ENCODE measurements at regions not wholly inside any gene's neighbourhood (a gene's known extent, or its start where the extent isn't known, plus 50 kb on each side); places are given as distances from the start of the nearest gene placed in this dataset.

DNA sequence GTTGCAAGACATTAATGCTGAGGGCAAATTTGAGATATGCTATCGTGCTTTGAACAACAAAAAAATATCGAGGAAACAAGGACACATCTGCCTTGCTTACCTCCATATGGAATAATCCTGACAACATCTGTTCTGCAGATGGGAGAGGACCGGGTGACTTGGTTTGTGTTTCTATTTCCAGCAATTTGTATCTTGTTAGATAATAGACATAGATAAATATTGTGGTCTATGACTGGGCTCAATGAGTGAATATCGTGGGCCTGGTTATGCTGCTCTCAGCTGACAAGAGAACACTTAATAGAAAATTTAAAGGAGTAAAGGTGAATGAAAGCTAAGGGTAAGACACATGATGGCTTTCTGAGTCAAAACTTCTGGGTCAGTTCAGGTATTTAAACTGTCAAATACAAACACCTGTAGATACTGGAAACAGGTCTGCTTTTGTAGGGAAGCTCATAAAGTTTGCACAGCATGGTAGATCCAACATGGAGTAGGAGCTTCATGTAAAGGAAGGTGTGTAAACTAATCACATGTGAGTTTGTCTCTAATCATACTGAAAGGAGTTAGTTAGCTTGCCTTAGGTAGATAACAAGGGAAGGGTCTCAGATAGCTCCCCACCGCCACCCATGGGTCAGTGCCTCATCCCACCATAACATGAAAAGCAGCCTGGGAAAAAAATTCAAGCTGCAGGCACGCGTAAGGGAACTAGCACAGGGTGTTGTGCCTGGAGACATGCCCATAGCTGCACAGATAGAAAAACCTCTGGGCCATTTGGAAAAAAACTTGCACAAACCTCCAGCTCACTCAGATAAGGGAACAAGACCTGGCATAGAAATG, 904.1 kb upstream of the EPHA5 start:
- TF ChIP-seq, protein P1, sequence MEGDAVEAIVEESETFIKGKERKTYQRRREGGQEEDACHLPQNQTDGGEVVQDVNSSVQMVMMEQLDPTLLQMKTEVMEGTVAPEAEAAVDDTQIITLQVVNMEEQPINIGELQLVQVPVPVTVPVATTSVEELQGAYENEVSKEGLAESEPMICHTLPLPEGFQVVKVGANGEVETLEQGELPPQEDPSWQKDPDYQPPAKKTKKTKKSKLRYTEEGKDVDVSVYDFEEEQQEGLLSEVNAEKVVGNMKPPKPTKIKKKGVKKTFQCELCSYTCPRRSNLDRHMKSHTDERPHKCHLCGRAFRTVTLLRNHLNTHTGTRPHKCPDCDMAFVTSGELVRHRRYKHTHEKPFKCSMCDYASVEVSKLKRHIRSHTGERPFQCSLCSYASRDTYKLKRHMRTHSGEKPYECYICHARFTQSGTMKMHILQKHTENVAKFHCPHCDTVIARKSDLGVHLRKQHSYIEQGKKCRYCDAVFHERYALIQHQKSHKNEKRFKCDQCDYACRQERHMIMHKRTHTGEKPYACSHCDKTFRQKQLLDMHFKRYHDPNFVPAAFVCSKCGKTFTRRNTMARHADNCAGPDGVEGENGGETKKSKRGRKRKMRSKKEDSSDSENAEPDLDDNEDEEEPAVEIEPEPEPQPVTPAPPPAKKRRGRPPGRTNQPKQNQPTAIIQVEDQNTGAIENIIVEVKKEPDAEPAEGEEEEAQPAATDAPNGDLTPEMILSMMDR (conservative IDR thresholded peaks at IDR 0.05; ENCODE audit: low read depth, low read length): no peak
- H3K4me3 ChIP-seq (ENCODE audit: low read length): peak overlapping the region; percentile 11

DNA sequence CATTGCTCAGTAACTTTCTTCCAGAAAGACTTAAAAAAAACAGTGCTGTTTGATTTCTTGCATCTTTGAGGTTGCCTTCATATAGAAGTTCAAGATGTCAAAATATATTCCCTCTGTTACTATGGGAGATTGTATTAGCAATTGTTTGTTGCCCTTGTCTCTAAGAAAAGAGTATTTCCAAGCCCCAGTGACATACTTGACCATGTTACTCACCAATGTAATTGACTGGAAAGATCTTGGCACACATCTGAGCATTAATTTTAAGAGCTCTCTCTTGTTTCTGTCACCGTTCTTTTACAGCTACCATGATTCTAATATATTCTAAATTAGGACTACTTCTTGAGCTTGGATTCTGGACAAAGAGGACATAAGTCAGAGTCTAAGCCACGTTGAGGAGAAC, 902.7 kb upstream of the EPHA5 start:
- peak; percentile 95 for DNase-seq (ENCODE audit: low read depth)
- H3K4me3 ChIP-seq (ENCODE audit: low read length): no peak overlapping the region
- TF ChIP-seq, protein P1 (conservative IDR thresholded peaks at IDR 0.05; ENCODE audit: low read depth, low read length): no peak

More for the DNA sequence above, 904.1 kb upstream of the EPHA5 start:
- DNase-seq (ENCODE audit: low read depth): peak; percentile 65

DNA sequence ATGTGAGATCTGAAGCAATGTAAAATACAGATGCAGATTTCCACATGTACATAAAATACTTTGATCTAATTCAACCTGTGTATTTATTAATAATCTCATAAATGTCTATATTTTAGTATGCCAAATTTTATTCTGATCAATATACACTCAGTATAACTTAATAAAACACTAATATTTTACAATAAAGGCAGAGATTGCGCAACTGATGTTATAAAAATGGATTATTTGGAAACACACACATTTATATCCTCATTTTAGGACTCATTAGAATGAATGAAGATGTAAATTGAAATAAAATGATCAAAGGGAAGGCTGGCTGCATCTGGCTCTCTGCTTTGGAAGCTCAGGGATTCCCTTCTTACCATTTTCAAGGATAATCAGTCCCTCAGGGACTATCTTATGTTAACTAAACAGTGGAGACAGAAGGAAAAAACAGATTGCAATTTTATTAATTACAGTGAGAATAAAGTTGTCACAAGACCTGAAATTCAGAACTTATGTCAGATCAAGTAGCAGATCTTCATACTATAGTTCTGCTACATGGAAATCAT, 900.9 kb upstream of the EPHA5 start:
- DNase-seq (ENCODE audit: low read depth): no peak
- TF ChIP-seq, protein P1 (conservative IDR thresholded peaks at IDR 0.05; ENCODE audit: low read depth, low read length): no peak
- no peak overlapping the region for H3K4me3 ChIP-seq (ENCODE audit: low read length)

DNA sequence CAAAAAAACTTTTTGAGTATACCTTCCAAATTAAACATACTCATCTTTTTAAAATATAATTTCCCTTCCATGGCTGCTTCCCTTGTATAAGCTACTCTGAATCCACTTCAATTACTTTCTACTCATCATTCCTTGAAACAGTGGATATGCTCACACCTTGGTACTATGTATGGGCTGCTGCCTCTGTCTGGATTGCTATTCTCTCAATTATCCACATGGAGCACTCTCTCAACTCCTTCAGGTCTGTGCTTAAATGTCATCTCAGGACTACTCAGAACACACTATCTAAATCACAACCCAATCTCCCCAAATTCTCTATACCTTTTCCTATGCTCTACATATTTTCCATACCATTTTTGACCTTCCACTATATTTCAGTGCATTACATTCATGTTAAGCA, 898.9 kb upstream of the EPHA5 start:
- TF ChIP-seq, protein P1 (conservative IDR thresholded peaks at IDR 0.05; ENCODE audit: low read depth, low read length): no peak
- no peak for DNase-seq (ENCODE audit: low read depth)
- no peak overlapping the region for H3K4me3 ChIP-seq (ENCODE audit: low read length)

DNA sequence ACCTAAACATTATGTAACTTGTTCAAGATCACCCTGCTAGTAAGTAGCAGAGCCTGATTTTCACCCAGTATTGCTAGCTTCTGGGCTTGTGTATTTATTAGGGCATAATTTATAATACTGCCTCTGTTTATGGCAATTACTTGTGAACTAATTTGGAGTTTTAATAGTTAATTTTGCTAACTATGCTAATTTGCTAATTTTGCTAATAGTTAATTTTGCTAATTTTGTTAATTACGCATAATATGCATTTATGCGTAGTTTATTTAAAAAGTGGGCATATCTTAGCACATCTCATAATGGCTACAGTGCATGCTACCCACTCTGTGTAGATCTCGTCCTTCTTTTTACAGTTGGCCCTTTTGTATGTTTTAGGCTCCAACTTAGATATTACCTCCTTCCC, 898.1 kb upstream of the EPHA5 start:
- DNase-seq (ENCODE audit: low read depth): no peak
- TF ChIP-seq, protein P1 (conservative IDR thresholded peaks at IDR 0.05; ENCODE audit: low read depth, low read length): no peak

DNA sequence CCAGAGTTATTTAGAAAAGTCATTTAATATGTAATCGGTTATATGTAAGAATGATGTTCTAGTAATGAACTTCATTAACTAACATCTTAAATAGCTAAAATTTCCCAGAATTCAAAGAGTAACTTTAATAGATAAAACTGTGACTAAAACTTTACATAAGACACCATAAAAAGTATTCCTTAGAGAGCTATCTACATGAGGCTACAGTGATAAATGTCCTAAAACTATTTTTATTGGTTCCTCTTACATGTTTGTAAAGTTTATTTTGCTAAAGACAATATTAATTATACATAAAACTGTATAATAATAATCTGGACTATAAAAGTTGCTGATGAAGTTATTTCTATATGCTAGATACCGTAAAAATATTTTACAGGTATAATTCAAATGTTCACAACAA, 897.7 kb upstream of the EPHA5 start:
- no peak for DNase-seq (ENCODE audit: low read depth)
- no peak overlapping the region for H3K4me3 ChIP-seq (ENCODE audit: low read length)
- TF ChIP-seq, protein P1 (conservative IDR thresholded peaks at IDR 0.05; ENCODE audit: low read depth, low read length): no peak

More for the DNA sequence above, 898.1 kb upstream of the EPHA5 start:
- no peak overlapping the region for H3K4me3 ChIP-seq (ENCODE audit: low read length)

DNA sequence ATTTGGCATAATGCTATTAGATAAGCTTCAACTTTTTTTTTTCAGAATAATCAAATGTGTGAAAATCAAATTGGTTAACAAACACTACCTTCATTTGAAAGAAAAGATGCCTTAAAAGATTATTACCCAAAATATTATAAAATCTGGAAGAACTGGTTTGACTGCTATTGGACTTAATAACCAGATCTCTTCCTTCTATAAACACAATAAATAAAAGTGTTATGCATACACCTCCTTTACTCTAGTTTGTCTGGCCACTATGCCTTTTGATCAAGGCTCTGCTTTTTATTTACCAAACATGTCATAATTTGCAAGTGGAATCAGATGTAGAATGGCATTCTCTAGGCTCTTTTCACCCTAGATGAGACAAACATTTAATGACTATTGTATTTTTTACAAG, 897.3 kb upstream of the EPHA5 start:
- DNase-seq (ENCODE audit: low read depth): no peak
- TF ChIP-seq, protein P1 (conservative IDR thresholded peaks at IDR 0.05; ENCODE audit: low read depth, low read length): no peak

More for the DNA sequence above, 897.3 kb upstream of the EPHA5 start:
- no peak overlapping the region for H3K4me3 ChIP-seq (ENCODE audit: low read length)

Measured in retinal pigment epithelial cell (primary cell).